NCI-H128 (cell line): ENCODE measurements at regions not wholly inside any gene's neighbourhood (a gene's known extent, or its start where the extent isn't known, plus 50 kb on each side); places are given as distances from the start of the nearest gene placed in this dataset.
"Not testable (repeated sequence)": the region's sequence is repeated elsewhere in the genome, so short reads cannot be mapped to it uniquely, and the experiment has no call there.

ENCODE experiments used
- DNase-seq: peaks from one replicate; lab custom pipeline; 2025; ENCODE audit not compliant: unreplicated experiment; lab: John Stamatoyannopoulos, UW

GRCh38 chr2:114252713-114253112 lies 189.7 kb upstream of the DPP10 start:
- DNase-seq = no peak

GRCh38 chr2:114254875-114255274 lies 187.6 kb upstream of the DPP10 start:
- no peak for DNase-seq

GRCh38 chr2:114259389-114259788 lies 183.1 kb upstream of the DPP10 start:
- no peak for DNase-seq

GRCh38 chr2:114261366-114261765 lies 181.1 kb upstream of the DPP10 start:
- DNase-seq = no peak

- no peak for DNase-seq
Measured at GRCh38 chr2:114265261-114265660, 177.2 kb upstream of the DPP10 start.

- no peak for DNase-seq
Measured at GRCh38 chr2:114274957-114275356, 167.5 kb upstream of the DPP10 start.

- DNase-seq = no peak
Measured at GRCh38 chr2:114281188-114281587, 161.3 kb upstream of the DPP10 start.

GRCh38 chr2:114283774-114284173 lies 158.7 kb upstream of the DPP10 start:
- no peak for DNase-seq

GRCh38 chr2:114286438-114286837 lies 156.0 kb upstream of the DPP10 start:
- DNase-seq = no peak

- DNase-seq = no peak
Measured at GRCh38 chr2:114293355-114293754, 149.1 kb upstream of the DPP10 start.

- DNase-seq = no peak
Measured at GRCh38 chr2:114294741-114295140, 147.7 kb upstream of the DPP10 start.

GRCh38 chr2:114300351-114300750 lies 142.1 kb upstream of the DPP10 start:
- not testable (repeated sequence) for DNase-seq

GRCh38 chr2:114316532-114317300 lies 125.7 kb upstream of the DPP10 start:
- DNase-seq = no peak

GRCh38 chr2:114330594-114330993 lies 111.8 kb upstream of the DPP10 start:
- DNase-seq = no peak

- no peak for DNase-seq
Measured at GRCh38 chr2:114331934-114332333, 110.5 kb upstream of the DPP10 start.

GRCh38 chr2:114345246-114345645 lies 97.2 kb upstream of the DPP10 start:
- DNase-seq = no peak

- no peak for DNase-seq
Measured at GRCh38 chr2:114346658-114347057, 95.8 kb upstream of the DPP10 start.

- no peak for DNase-seq
Measured at GRCh38 chr2:114350186-114350725, 92.2 kb upstream of the DPP10 start.

GRCh38 chr2:114352988-114353387 lies 89.5 kb upstream of the DPP10 start:
- no peak for DNase-seq

GRCh38 chr2:114354199-114354598 lies 88.2 kb upstream of the DPP10 start:
- DNase-seq = no peak

GRCh38 chr2:114368705-114369104 lies 73.7 kb upstream of the DPP10 start:
- DNase-seq = no peak

- not testable (repeated sequence) for DNase-seq
Measured at GRCh38 chr2:114371721-114372120, 70.7 kb upstream of the DPP10 start.

- DNase-seq = no peak
Measured at GRCh38 chr2:114373591-114373990, 68.8 kb upstream of the DPP10 start.
